Mesothelial cell of epicardium (in vitro differentiated cells): ENCODE measurements at regions not wholly inside any gene's neighbourhood (a gene's known extent, or its start where the extent isn't known, plus 50 kb on each side); places are given as distances from the start of the nearest gene placed in this dataset.

Experiments used
- DNase-seq, 2 experiments: peaks; one replicate each; pipeline ENCODE4 v3.0.0; 2021; ENCODE audit warnings: low spot score in 2 of 2; ENCODE audit not compliant: unreplicated experiment in 2 of 2
- H3K27ac Mint-ChIP-seq: 2 replicates; pipeline ENCODE4 v1.8.0; 2021; ENCODE audit warnings: mixed read lengths
- H3K27me3 Mint-ChIP-seq: 2 replicates; pipeline ENCODE4 v1.8.0; 2021; ENCODE audit warnings: low read depth, mixed read lengths
- H3K36me3 Mint-ChIP-seq: 2 replicates; pipeline ENCODE4 v1.8.0; 2021; ENCODE audit warnings: mixed read lengths
- H3K4me1 Mint-ChIP-seq: 2 replicates; pipeline ENCODE4 v1.8.0; 2021; ENCODE audit warnings: mixed read lengths
- H3K4me3 Mint-ChIP-seq: 2 replicates; pipeline ENCODE4 v1.8.0; 2021; ENCODE audit warnings: mild to moderate bottlenecking, moderate library complexity, mixed read lengths
- H3K9me3 Mint-ChIP-seq: 2 replicates; pipeline ENCODE4 v1.8.0; 2021; ENCODE audit warnings: mixed read lengths
- CTCF ChIP-seq: fragments of 200-600 bp; sonication (generic); IDR thresholded peaks from one replicate; pipeline ENCODE4 v1.5.0; 2021; ENCODE audit warnings: antibody characterized with exemption; ENCODE audit not compliant: unreplicated experiment

GRCh38 chr22:47318041-47318737 is 555.7 kb downstream of the TBC1D22A start:
- no peak for DNase-seq
- Mint-ChIP-seq H3K9me3 (peaks cover 46% of the 10 kb centered on the region), H3K4me3 (no peak overlapping the region), H3K27ac (no peak overlapping the region), H3K4me1 (no peaks in the 10 kb centered on the region), H3K36me3 (peaks cover 2% of the 10 kb centered on the region), H3K27me3 (no peaks in the 10 kb centered on the region)
- TF ChIP-seq CTCF = no peak

GRCh38 chr22:47315862-47316419 is 553.5 kb downstream of the TBC1D22A start:
- H3K4me1 Mint-ChIP-seq = no peaks in the 10 kb centered on the region
- H3K9me3 Mint-ChIP-seq = peaks cover 59% of the 10 kb centered on the region

GRCh38 chr22:47310601-47311000 is 548.2 kb downstream of the TBC1D22A start:
- H3K9me3 Mint-ChIP-seq = peaks cover 71% of the 10 kb centered on the region
- H3K27me3 Mint-ChIP-seq = no peaks in the 10 kb centered on the region
- no peak overlapping the region for H3K4me3 Mint-ChIP-seq
- no peaks in the 10 kb centered on the region for H3K4me1 Mint-ChIP-seq
- DNase-seq = no peak
- no peak overlapping the region for H3K27ac Mint-ChIP-seq
- TF ChIP-seq CTCF = no peak
- H3K36me3 Mint-ChIP-seq = no peaks in the 10 kb centered on the region

More at GRCh38 chr22:47315862-47316419, 553.5 kb downstream of the TBC1D22A start:
- H3K27me3 Mint-ChIP-seq = no peaks in the 10 kb centered on the region
- H3K36me3 Mint-ChIP-seq = peaks cover 2% of the 10 kb centered on the region
- no peak overlapping the region for H3K27ac Mint-ChIP-seq
- no peak for DNase-seq
- TF ChIP-seq CTCF = no peak
- H3K4me3 Mint-ChIP-seq = no peak overlapping the region

GRCh38 chr22:47309946-47310345 is 547.5 kb downstream of the TBC1D22A start:
- peaks cover 70% of the 10 kb centered on the region for H3K9me3 Mint-ChIP-seq
- H3K4me3 Mint-ChIP-seq = no peak overlapping the region
- no peaks in the 10 kb centered on the region for H3K36me3 Mint-ChIP-seq
- H3K4me1 Mint-ChIP-seq = no peaks in the 10 kb centered on the region
- no peaks in the 10 kb centered on the region for H3K27me3 Mint-ChIP-seq
- no peak for TF ChIP-seq CTCF
- no peak overlapping the region for H3K27ac Mint-ChIP-seq
- DNase-seq = no peak

- Mint-ChIP-seq H3K4me1 (no peaks in the 10 kb centered on the region), H3K36me3 (no peaks in the 10 kb centered on the region), H3K27me3 (no peaks in the 10 kb centered on the region), H3K27ac (no peak overlapping the region), H3K9me3 (peaks cover 70% of the 10 kb centered on the region), H3K4me3 (no peak overlapping the region)
- DNase-seq = no peak
- no peak for TF ChIP-seq CTCF
Measured at GRCh38 chr22:47309476-47309875, 547.0 kb downstream of the TBC1D22A start.
